Stomach smooth muscle (tissue), 2 donors: ENCODE measurements at regions not wholly inside any gene's neighbourhood (a gene's known extent, or its start where the extent isn't known, plus 50 kb on each side); places are given as distances from the start of the nearest gene placed in this dataset.
"Not testable (repeated sequence)": the region's sequence is repeated elsewhere in the genome, so short reads cannot be mapped to it uniquely, and the experiment has no call there.

Experiments used
- H3K27ac ChIP-seq: one replicate; pipeline ENCODE4 v1.7.0; 2013; ENCODE audit warnings: mild to moderate bottlenecking, low read length, inconsistent platforms
- H3K27me3 ChIP-seq, 2 donors: one replicate each; pipeline ENCODE4 v1.7.0; 2013; ENCODE audit warnings: low read length in 2 of 2; ENCODE audit not compliant: insufficient read depth in 2 of 2, control insufficient read depth in 1 of 2
- H3K36me3 ChIP-seq, 2 donors: one replicate each; pipeline ENCODE4 v1.7.0; 2013; ENCODE audit warnings: low read length in 2 of 2; ENCODE audit not compliant: control insufficient read depth in 2 of 2, insufficient read depth in 2 of 2
- H3K4me1 ChIP-seq: one replicate; pipeline ENCODE4 v1.7.0; 2013; ENCODE audit warnings: low read length; ENCODE audit not compliant: control insufficient read depth, insufficient read depth
- H3K4me3 ChIP-seq, 2 donors: one replicate each; pipeline ENCODE4 v1.7.0; 2013; ENCODE audit warnings: low read length in 2 of 2
- H3K9ac ChIP-seq, 2 donors: one replicate each; pipeline ENCODE4 v1.7.0; 2013; ENCODE audit warnings: low read length in 2 of 2, mild to moderate bottlenecking in 1 of 2
- H3K9me3 ChIP-seq, 2 donors: one replicate each; pipeline ENCODE4 v1.7.0; 2013; ENCODE audit warnings: low read length in 2 of 2; ENCODE audit not compliant: control insufficient read depth in 2 of 2
- donor health status: healthy.
- donor health status: Pancreatic carcinoma.

- H3K4me3 ChIP-seq, result no peak overlapping the region
- H3K36me3 ChIP-seq, result no peaks in the 10 kb centered on the region
- H3K9me3 ChIP-seq, result peaks cover 0 to 6% of the 10 kb centered on the region in 2 donors
- no peaks in the 10 kb centered on the region for H3K4me1 ChIP-seq
- no peak overlapping the region for H3K27ac ChIP-seq
- no peak overlapping the region for H3K9ac ChIP-seq
- peaks cover 0 to 3% of the 10 kb centered on the region in 2 donors for H3K27me3 ChIP-seq
Observed at GRCh38 chr14:106318700-106319099, 792.3 kb downstream of the TMEM121 start.

- H3K27ac ChIP-seq, H3K36me3 ChIP-seq, H3K9ac ChIP-seq, H3K4me1 ChIP-seq, H3K4me3 ChIP-seq, H3K9me3 ChIP-seq, H3K27me3 ChIP-seq: not testable (repeated sequence)
Observed at GRCh38 chr14:106323970-106324369, 797.6 kb downstream of the TMEM121 start.

GRCh38 chr14:106327234-106327633 is 800.9 kb downstream of the TMEM121 start:
- H3K27ac ChIP-seq, result no peak overlapping the region
- H3K4me3 ChIP-seq, result no peak overlapping the region
- H3K9me3 ChIP-seq, result no peaks in the 10 kb centered on the region
- no peak overlapping the region for H3K9ac ChIP-seq
- peaks cover 0 to 11% of the 10 kb centered on the region in 2 donors for H3K27me3 ChIP-seq
- H3K36me3 ChIP-seq, result no peaks in the 10 kb centered on the region
- H3K4me1 ChIP-seq, result no peaks in the 10 kb centered on the region

GRCh38 chr14:106327702-106328353 is 801.4 kb downstream of the TMEM121 start:
- H3K9ac ChIP-seq, H3K9me3 ChIP-seq, H3K27ac ChIP-seq, H3K4me1 ChIP-seq, H3K36me3 ChIP-seq, H3K4me3 ChIP-seq: not testable (repeated sequence)
- H3K27me3 ChIP-seq, result peaks cover 0 to 11% of the 10 kb centered on the region in 2 donors

GRCh38 chr14:106329243-106329642 is 802.9 kb downstream of the TMEM121 start:
- not testable (repeated sequence) for H3K36me3 ChIP-seq

GRCh38 chr14:106329987-106330774 is 803.8 kb downstream of the TMEM121 start:
- H3K27ac ChIP-seq, result not testable (repeated sequence)

More at GRCh38 chr14:106329243-106329642, 802.9 kb downstream of the TMEM121 start:
- H3K4me1 ChIP-seq, H3K4me3 ChIP-seq, H3K9ac ChIP-seq, H3K9me3 ChIP-seq, H3K27ac ChIP-seq: not testable (repeated sequence)
- H3K27me3 ChIP-seq, result peaks cover 0 to 11% of the 10 kb centered on the region in 2 donors

GRCh38 chr14:106334428-106335109 is 808.2 kb downstream of the TMEM121 start:
- not testable (repeated sequence) for H3K4me1 ChIP-seq, H3K4me3 ChIP-seq, H3K36me3 ChIP-seq, H3K9ac ChIP-seq, H3K27me3 ChIP-seq, H3K9me3 ChIP-seq, H3K27ac ChIP-seq

More at GRCh38 chr14:106329987-106330774, 803.8 kb downstream of the TMEM121 start:
- not testable (repeated sequence) for H3K9ac ChIP-seq, H3K4me1 ChIP-seq, H3K9me3 ChIP-seq, H3K36me3 ChIP-seq, H3K4me3 ChIP-seq
- H3K27me3 ChIP-seq, result peaks cover 0 to 11% of the 10 kb centered on the region in 2 donors

GRCh38 chr14:106335110-106335429 is 808.7 kb downstream of the TMEM121 start:
- H3K9ac ChIP-seq, H3K27ac ChIP-seq, H3K4me3 ChIP-seq, H3K36me3 ChIP-seq, H3K9me3 ChIP-seq, H3K27me3 ChIP-seq, H3K4me1 ChIP-seq: not testable (repeated sequence)

- not testable (repeated sequence) for H3K9ac ChIP-seq, H3K27ac ChIP-seq, H3K9me3 ChIP-seq, H3K4me1 ChIP-seq, H3K27me3 ChIP-seq, H3K36me3 ChIP-seq, H3K4me3 ChIP-seq
Observed at GRCh38 chr14:106338775-106339174, 812.4 kb downstream of the TMEM121 start.

- not testable (repeated sequence) for H3K9ac ChIP-seq, H3K9me3 ChIP-seq, H3K36me3 ChIP-seq, H3K27me3 ChIP-seq, H3K4me3 ChIP-seq, H3K27ac ChIP-seq, H3K4me1 ChIP-seq
Observed at GRCh38 chr14:106340658-106341057, 814.3 kb downstream of the TMEM121 start.

GRCh38 chr14:106341161-106341560 is 814.8 kb downstream of the TMEM121 start:
- not testable (repeated sequence) for H3K4me1 ChIP-seq, H3K27ac ChIP-seq, H3K36me3 ChIP-seq, H3K9ac ChIP-seq, H3K27me3 ChIP-seq, H3K9me3 ChIP-seq, H3K4me3 ChIP-seq
